Naive B cell (primary cell): ENCODE measurements at regions not wholly inside any gene's neighbourhood (a gene's known extent, or its start where the extent isn't known, plus 50 kb on each side); places are given as distances from the start of the nearest gene placed in this dataset.

Source experiments
- ATAC-seq, 2 donors: fragments of 150-1000 bp; cut with Tn5 transposase; 2 replicates each; pipeline ENCODE4 v1.10.0; 2021; ENCODE audit warnings: low read depth in 2 of 2, mild to moderate bottlenecking in 2 of 2, moderate library complexity in 2 of 2
- DNase-seq: peaks from one replicate; pipeline ENCODE4 v3.0.0; 2022
- H3K27ac Mint-ChIP-seq, 6 donors: one replicate each; pipeline ENCODE4 v1.8.0; 2020 to 2022; ENCODE audit warnings: mild to moderate bottlenecking in 6 of 6, mixed read lengths in 6 of 6, moderate library complexity in 5 of 6, inconsistent platforms in 2 of 6
- H3K27me3 Mint-ChIP-seq, 3 donors: one replicate each; pipeline ENCODE4 v1.8.0; 2021 to 2022; ENCODE audit warnings: mixed read lengths in 3 of 3, mild to moderate bottlenecking in 1 of 3
- H3K36me3 Mint-ChIP-seq, 2 donors: one replicate each; pipeline ENCODE4 v1.8.0; 2020 to 2022; ENCODE audit warnings: mixed read lengths in 2 of 2, inconsistent platforms in 1 of 2, mild to moderate bottlenecking in 1 of 2
- H3K4me1 Mint-ChIP-seq, 3 donors: one replicate each; pipeline ENCODE4 v1.8.0; 2020 to 2022; ENCODE audit warnings: mixed read lengths in 3 of 3, inconsistent platforms in 1 of 3, mild to moderate bottlenecking in 1 of 3, moderate library complexity in 1 of 3
- H3K4me3 Mint-ChIP-seq, 8 donors: one replicate each; pipeline ENCODE4 v1.8.0; 2020 to 2022; ENCODE audit warnings: mild to moderate bottlenecking in 8 of 8, mixed read lengths in 8 of 8, moderate library complexity in 8 of 8, inconsistent platforms in 2 of 8
- H3K9me3 Mint-ChIP-seq, 7 donors: one replicate each; pipeline ENCODE4 v1.8.0; 2020 to 2022; ENCODE audit warnings: mixed read lengths in 7 of 7, mild to moderate bottlenecking in 5 of 7, inconsistent platforms in 2 of 7, moderate library complexity in 1 of 7

- no peaks in the 10 kb centered on the region for H3K4me1 Mint-ChIP-seq
- DNase-seq (no peak), ATAC-seq (no peak)
- H3K36me3 Mint-ChIP-seq = no peaks in the 10 kb centered on the region
- no peak overlapping the region for H3K4me3 Mint-ChIP-seq
- H3K27me3 Mint-ChIP-seq = peaks cover 0 to 16% (median 6%) of the 10 kb centered on the region in 3 donors
- H3K27ac Mint-ChIP-seq = no peak overlapping the region
- H3K9me3 Mint-ChIP-seq = peaks cover 0 to 3% (median 0%) of the 10 kb centered on the region in 7 donors
These were observed 257.1 kb downstream of the ADAMTS20 start for GRCh38 chr12:43294916-43295315.

- DNase-seq (no peak), ATAC-seq (no peak)
- Mint-ChIP-seq H3K27ac (no peak overlapping the region), H3K9me3 (peaks cover 0 to 3% (median 0%) of the 10 kb centered on the region in 7 donors), H3K4me3 (no peak overlapping the region), H3K4me1 (no peaks in the 10 kb centered on the region), H3K36me3 (no peaks in the 10 kb centered on the region), H3K27me3 (peaks cover 3 to 10% (median 6%) of the 10 kb centered on the region in 3 donors)
These were observed 257.9 kb downstream of the ADAMTS20 start for GRCh38 chr12:43294147-43294546.

- DNase-seq (no peak), ATAC-seq (no peak)
- Mint-ChIP-seq H3K27me3 (peaks cover 6 to 10% (median 6%) of the 10 kb centered on the region in 3 donors), H3K9me3 (peaks cover 0 to 3% (median 0%) of the 10 kb centered on the region in 7 donors), H3K27ac (no peak overlapping the region), H3K4me1 (no peaks in the 10 kb centered on the region), H3K4me3 (no peak overlapping the region), H3K36me3 (no peaks in the 10 kb centered on the region)
These were observed 258.6 kb downstream of the ADAMTS20 start for GRCh38 chr12:43293396-43293795.

- peaks cover 6 to 10% (median 6%) of the 10 kb centered on the region in 3 donors for H3K27me3 Mint-ChIP-seq
- H3K36me3 Mint-ChIP-seq = no peaks in the 10 kb centered on the region
- DNase-seq = no peak
- no peaks in the 10 kb centered on the region for H3K4me1 Mint-ChIP-seq
- no peak overlapping the region for H3K27ac Mint-ChIP-seq
- ATAC-seq = no peak
- no peak overlapping the region for H3K4me3 Mint-ChIP-seq
- peaks cover 0 to 3% (median 0%) of the 10 kb centered on the region in 7 donors for H3K9me3 Mint-ChIP-seq
These were observed 259.3 kb downstream of the ADAMTS20 start for GRCh38 chr12:43292699-43293098.

DNA sequence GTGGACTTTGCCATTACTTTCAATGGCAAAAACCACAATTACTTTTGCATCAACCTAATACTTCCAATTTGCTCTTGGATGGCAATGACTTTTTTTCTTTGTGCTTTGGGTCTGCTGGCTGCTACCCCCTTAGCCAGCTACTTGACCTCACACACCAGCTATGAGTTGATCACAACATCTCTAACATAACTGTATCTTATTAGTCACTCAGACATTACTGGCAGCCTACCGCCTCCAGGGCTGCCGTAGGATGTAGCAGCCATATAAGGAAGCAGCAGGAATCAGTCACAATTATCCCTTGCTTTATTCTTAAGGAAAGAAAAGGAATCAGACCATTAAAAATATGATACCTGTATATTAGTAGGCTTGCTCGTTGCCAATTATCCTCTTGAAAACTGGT is 260.5 kb downstream of the ADAMTS20 start:
- Mint-ChIP-seq H3K4me1 (no peaks in the 10 kb centered on the region), H3K4me3 (no peak overlapping the region), H3K9me3 (no peaks in the 10 kb centered on the region)

DNA sequence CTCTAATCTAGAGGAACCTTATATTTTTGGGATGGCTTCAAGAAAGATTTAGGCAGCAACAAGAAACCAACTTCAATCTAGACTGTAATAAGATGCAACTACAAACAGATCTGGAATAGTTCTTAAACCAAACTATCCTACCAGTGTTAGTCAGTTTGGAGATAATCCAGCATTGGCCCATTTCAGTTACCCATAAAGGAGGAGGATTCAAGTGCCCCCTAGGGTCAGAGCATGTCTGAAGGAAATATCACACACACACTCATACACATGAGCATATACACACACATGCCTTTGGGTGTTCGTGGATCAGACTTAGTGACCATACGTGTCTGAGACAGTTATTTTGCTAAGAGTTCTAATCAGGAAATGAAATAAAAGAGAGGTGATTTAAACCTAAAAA is 261.2 kb downstream of the ADAMTS20 start:
- Mint-ChIP-seq H3K4me1 (no peaks in the 10 kb centered on the region), H3K36me3 (no peaks in the 10 kb centered on the region), H3K27ac (no peak overlapping the region), H3K4me3 (no peak overlapping the region), H3K27me3 (peaks cover 6 to 20% (median 6%) of the 10 kb centered on the region in 3 donors), H3K9me3 (no peaks in the 10 kb centered on the region)
- DNase-seq (no peak), ATAC-seq (no peak)

More for the DNA sequence above, 260.5 kb downstream of the ADAMTS20 start:
- no peak overlapping the region for H3K27ac Mint-ChIP-seq
- H3K27me3 Mint-ChIP-seq = peaks cover 6 to 19% (median 6%) of the 10 kb centered on the region in 3 donors
- no peak for DNase-seq
- ATAC-seq = no peak
- no peaks in the 10 kb centered on the region for H3K36me3 Mint-ChIP-seq

GRCh38 chr12:43289426-43289801 is 262.6 kb downstream of the ADAMTS20 start:
- Mint-ChIP-seq H3K27me3 (peaks cover 6 to 20% (median 6%) of the 10 kb centered on the region in 3 donors), H3K36me3 (no peaks in the 10 kb centered on the region), H3K9me3 (no peaks in the 10 kb centered on the region), H3K4me1 (no peaks in the 10 kb centered on the region), H3K4me3 (no peak overlapping the region), H3K27ac (no peak overlapping the region)
- DNase-seq (no peak), ATAC-seq (no peak)

DNA sequence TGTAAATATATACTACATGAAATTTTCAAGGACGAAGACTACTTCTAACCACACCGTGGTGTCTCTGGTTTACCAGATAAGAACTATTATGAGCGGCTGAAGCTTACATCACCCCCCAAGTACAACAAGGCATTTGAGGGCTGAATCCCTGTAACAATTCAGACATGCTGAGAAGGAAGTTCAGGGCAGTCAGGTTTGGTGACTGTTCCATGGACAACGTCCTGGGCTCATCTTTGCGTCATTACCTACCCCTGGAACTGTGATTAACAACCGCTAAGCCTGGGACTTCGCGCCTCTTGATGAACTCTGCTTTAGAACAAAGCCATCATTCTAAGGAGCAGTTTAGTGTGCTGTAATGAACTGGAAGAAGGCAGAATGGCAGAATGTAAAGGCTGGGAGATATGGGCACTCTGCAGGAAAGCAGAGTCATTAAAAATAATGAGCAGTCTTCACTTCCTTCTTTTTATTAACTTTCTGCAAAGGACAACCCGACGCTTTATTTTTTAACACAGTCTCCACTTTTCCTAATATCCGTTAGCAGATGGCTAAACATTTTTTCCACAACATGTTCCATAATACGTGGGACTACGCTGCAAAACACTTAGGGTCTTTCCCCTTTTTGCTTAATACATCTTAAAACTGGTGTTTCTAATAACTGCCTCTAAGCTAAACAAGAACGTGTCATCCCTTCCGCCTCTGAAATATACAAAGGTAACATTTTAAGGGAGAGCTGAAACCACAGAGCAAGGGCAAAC is 263.2 kb downstream of the ADAMTS20 start:
- ATAC-seq (no peak), DNase-seq (no peak)
- Mint-ChIP-seq H3K27me3 (peaks cover 6 to 20% (median 6%) of the 10 kb centered on the region in 3 donors), H3K36me3 (no peaks in the 10 kb centered on the region), H3K4me3 (no peak overlapping the region), H3K9me3 (no peaks in the 10 kb centered on the region), H3K4me1 (no peaks in the 10 kb centered on the region), H3K27ac (no peak overlapping the region)

GRCh38 chr12:43287706-43288383 is 264.2 kb downstream of the ADAMTS20 start:
- no peak overlapping the region for H3K4me3 Mint-ChIP-seq
- H3K27me3 Mint-ChIP-seq = peaks cover 6 to 20% (median 6%) of the 10 kb centered on the region in 3 donors
- no peaks in the 10 kb centered on the region for H3K4me1 Mint-ChIP-seq

DNA sequence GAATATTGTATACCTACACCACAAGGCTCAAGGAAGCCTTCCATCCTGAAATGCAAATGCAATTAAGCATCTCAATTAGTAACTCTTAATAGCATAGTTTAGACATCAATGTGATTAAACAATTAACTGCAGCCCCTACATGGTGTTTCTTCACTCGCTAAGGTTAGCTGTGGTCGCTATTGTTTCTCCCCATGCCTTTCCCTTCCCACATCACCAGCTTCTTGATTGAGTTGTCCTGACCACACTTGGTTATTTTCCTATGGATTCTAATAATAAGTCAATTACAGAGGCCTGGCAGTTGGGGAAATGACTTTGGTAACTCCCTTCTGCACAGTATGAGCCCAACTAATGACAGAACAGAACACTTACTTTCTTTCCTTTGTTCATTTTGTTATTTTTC is 265.0 kb downstream of the ADAMTS20 start:
- H3K4me3 Mint-ChIP-seq = no peak overlapping the region
- DNase-seq (no peak), ATAC-seq (no peak)
- H3K27me3 Mint-ChIP-seq = peaks cover 6 to 20% (median 6%) of the 10 kb centered on the region in 3 donors
- no peaks in the 10 kb centered on the region for H3K9me3 Mint-ChIP-seq
- H3K27ac Mint-ChIP-seq = no peak overlapping the region
- H3K4me1 Mint-ChIP-seq = no peaks in the 10 kb centered on the region
- no peaks in the 10 kb centered on the region for H3K36me3 Mint-ChIP-seq

More at GRCh38 chr12:43287706-43288383, 264.2 kb downstream of the ADAMTS20 start:
- no peaks in the 10 kb centered on the region for H3K36me3 Mint-ChIP-seq
- no peaks in the 10 kb centered on the region for H3K9me3 Mint-ChIP-seq
- ATAC-seq (no peak), DNase-seq (no peak)
- H3K27ac Mint-ChIP-seq = no peak overlapping the region

- no peak overlapping the region for H3K27ac Mint-ChIP-seq
These were observed 266.8 kb downstream of the ADAMTS20 start for GRCh38 chr12:43285159-43285598.

GRCh38 chr12:43284486-43285158 is 267.4 kb downstream of the ADAMTS20 start:
- Mint-ChIP-seq H3K9me3 (no peaks in the 10 kb centered on the region), H3K4me3 (no peak overlapping the region), H3K27me3 (peaks cover 0 to 10% (median 6%) of the 10 kb centered on the region in 3 donors), H3K36me3 (no peaks in the 10 kb centered on the region), H3K4me1 (peaks cover under 1 to 4% (median 1%) of the 10 kb centered on the region in 3 donors), H3K27ac (no peak overlapping the region)
- DNase-seq (no peak), ATAC-seq (no peak)

More at GRCh38 chr12:43285159-43285598, 266.8 kb downstream of the ADAMTS20 start:
- ATAC-seq (no peak), DNase-seq (no peak)
- Mint-ChIP-seq H3K4me3 (no peak overlapping the region), H3K27me3 (peaks cover 0 to 10% (median 6%) of the 10 kb centered on the region in 3 donors), H3K9me3 (no peaks in the 10 kb centered on the region), H3K4me1 (peaks cover 0 to 3% (median 0%) of the 10 kb centered on the region in 3 donors), H3K36me3 (no peaks in the 10 kb centered on the region)

DNA sequence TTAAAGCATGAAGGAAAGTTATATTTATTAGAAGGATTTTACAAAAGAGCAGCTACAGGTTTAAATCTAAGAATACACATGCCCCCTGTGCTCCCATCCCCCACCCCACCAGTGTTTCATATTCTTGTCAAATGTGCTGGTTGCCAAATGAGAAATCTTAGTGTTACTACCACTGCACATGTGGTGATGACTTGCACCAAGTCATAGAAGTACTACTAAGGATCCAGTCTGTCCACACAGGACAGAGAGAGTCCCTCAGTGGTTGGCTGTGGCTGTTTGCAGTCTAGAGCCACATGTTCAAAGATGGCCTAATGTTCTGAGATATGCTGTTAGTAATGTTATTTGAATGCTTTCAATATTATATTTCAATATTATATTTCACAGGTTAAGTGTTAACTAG is 268.8 kb downstream of the ADAMTS20 start:
- Mint-ChIP-seq H3K9me3 (no peaks in the 10 kb centered on the region), H3K4me1 (peaks cover 10 to 15% (median 14%) of the 10 kb centered on the region in 3 donors), H3K27me3 (peaks cover 0 to 10% (median 0%) of the 10 kb centered on the region in 3 donors), H3K4me3 (no peak overlapping the region), H3K36me3 (no peaks in the 10 kb centered on the region), H3K27ac (peak overlapping the region in 1 of 6 donors; percentile 16)
- DNase-seq (no peak), ATAC-seq (no peak)
